IMR-90 (cell line): ENCODE measurements at regions not wholly inside any gene's neighbourhood (a gene's known extent, or its start where the extent isn't known, plus 50 kb on each side); places are given as distances from the start of the nearest gene placed in this dataset.
A peak's percentile ranks its signal among the peaks of the same experiment; 100 is the strongest.

Source experiments
- ATAC-seq: fragments of 200-7000 bp; cut with Tn5 transposase; 2 replicates; pipeline ENCODE4 v1.9.1; 2020; ENCODE audit warnings: low read depth, mild to moderate bottlenecking, moderate library complexity
- BruUV-seq: library from RNA; stranded (reverse); fragments of 400-500 nt; replicated peaks from 2 replicates; lab custom pipeline; 2021; lab: Mats Ljungman, UMichigan
- CTCF ChIA-PET: fragments of 300-600 bp; formaldehyde crosslinking; extraction: SDS; loops from one replicate; lab custom pipeline; 2021; ENCODE audit warnings: antibody characterized with exemption; lab: Yijun Ruan, JAX
- POLR2A ChIA-PET: fragments of 300-600 bp; sonication (Branson Sonifier 250); formaldehyde crosslinking; loops from one replicate; lab custom pipeline; 2022; ENCODE audit warnings: antibody characterized with exemption; ENCODE audit not compliant: unreplicated experiment; lab: Charles Lee
- DNase-seq: peaks from one replicate; pipeline ENCODE4 v3.0.0; 2013
- H2AFZ ChIP-seq: replicated peaks from 2 replicates; pipeline ENCODE3; 2013; ENCODE audit warnings: low read length, mild to moderate bottlenecking; ENCODE audit not compliant: poor library complexity
- H2AK5ac ChIP-seq: 2 replicates; pipeline ENCODE4 v1.6.1; 2013; ENCODE audit warnings: low read depth, low read length, inconsistent platforms
- H2AK9ac ChIP-seq: replicated peaks from 2 replicates; pipeline ENCODE3; 2013; ENCODE audit warnings: mild to moderate bottlenecking, low read depth, low read length, moderate library complexity; ENCODE audit not compliant: poor library complexity
- H2BK120ac ChIP-seq: 2 replicates; pipeline ENCODE4 v1.6.1; 2013; ENCODE audit warnings: low read depth, low read length, inconsistent platforms
- H2BK15ac ChIP-seq: 3 replicates; pipeline ENCODE4 v1.6.1; 2013; ENCODE audit warnings: low read depth, low read length, inconsistent platforms
- H2BK20ac ChIP-seq: 2 replicates; pipeline ENCODE4 v1.6.1; 2013; ENCODE audit warnings: low read depth, mild to moderate bottlenecking, inconsistent platforms, low read length, moderate library complexity
- H2BK5ac ChIP-seq: 2 replicates; pipeline ENCODE4 v1.6.1; 2013; ENCODE audit warnings: mild to moderate bottlenecking, low read depth, low read length, inconsistent platforms; ENCODE audit not compliant: poor library complexity, severe bottlenecking
- H3K14ac ChIP-seq: replicated peaks from 2 replicates; pipeline ENCODE4 v1.6.1; 2013; ENCODE audit warnings: low read depth, low read length, inconsistent platforms
- H3K18ac ChIP-seq: 2 replicates; pipeline ENCODE4 v1.6.1; 2013; ENCODE audit warnings: low read depth, low read length, control low read depth
- H3K23ac ChIP-seq: 2 replicates; pipeline ENCODE4 v1.6.1; 2013; ENCODE audit warnings: low read depth, low read length, inconsistent platforms
- H3K27ac ChIP-seq: 2 replicates; pipeline ENCODE4 v1.5.1; 2013; ENCODE audit warnings: mild to moderate bottlenecking, control low read depth, low read length; ENCODE audit not compliant: insufficient read depth
- H3K27me3 ChIP-seq: 2 replicates; pipeline ENCODE4 v1.6.1; 2013; ENCODE audit warnings: low read length; ENCODE audit not compliant: control insufficient read depth, insufficient read depth
- H3K36me3 ChIP-seq: 2 replicates; pipeline ENCODE4 v1.6.1; 2013; ENCODE audit warnings: low read length, mixed read lengths; ENCODE audit not compliant: control insufficient read depth, insufficient read depth
- H3K4ac ChIP-seq: 2 replicates; pipeline ENCODE4 v1.6.1; 2013; ENCODE audit warnings: low read depth, low read length, inconsistent platforms
- H3K4me1 ChIP-seq: 2 replicates; pipeline ENCODE4 v1.6.1; 2013; ENCODE audit warnings: low read length, mixed read lengths; ENCODE audit not compliant: control insufficient read depth, insufficient read depth
- H3K4me2 ChIP-seq: 2 replicates; pipeline ENCODE4 v1.6.1; 2013; ENCODE audit warnings: low read depth, mild to moderate bottlenecking, control low read depth, low read length, moderate library complexity
- H3K4me3 ChIP-seq: 2 replicates; pipeline ENCODE4 v1.5.1; 2013; ENCODE audit warnings: low read depth, mild to moderate bottlenecking, control low read depth, low read length, moderate library complexity; ENCODE audit not compliant: insufficient read depth
- H3K56ac ChIP-seq: 2 replicates; pipeline ENCODE4 v1.6.1; 2013; ENCODE audit warnings: low read length, inconsistent platforms; ENCODE audit not compliant: insufficient read depth; ENCODE audit errors: extremely low read depth
- H3K79me1 ChIP-seq, 2 experiments: 2 replicates each; pipeline ENCODE4 v1.6.1; 2013; ENCODE audit warnings: low read length in 2 of 2, inconsistent platforms in 1 of 2, low read depth in 1 of 2
- H3K9ac ChIP-seq: 2 replicates; pipeline ENCODE4 v1.6.1; 2013; ENCODE audit warnings: low read depth, low read length, control low read depth
- H3K9me1 ChIP-seq: 2 replicates; pipeline ENCODE4 v1.6.1; 2013; ENCODE audit warnings: low read length, inconsistent platforms; ENCODE audit not compliant: insufficient read depth
- H3K9me3 ChIP-seq: 2 replicates; pipeline ENCODE4 v1.6.1; 2013; ENCODE audit warnings: low read length; ENCODE audit not compliant: control insufficient read depth, insufficient read depth
- H4K20me1 ChIP-seq: 2 replicates; pipeline ENCODE4 v1.6.1; 2013; ENCODE audit warnings: low read length, inconsistent platforms; ENCODE audit not compliant: insufficient read depth
- H4K5ac ChIP-seq: 2 replicates; pipeline ENCODE4 v1.6.1; 2013; ENCODE audit warnings: mild to moderate bottlenecking, low read depth, low read length, control low read depth
- H4K8ac ChIP-seq, 2 experiments: 2 replicates each; pipeline ENCODE4 v1.6.1; 2013; ENCODE audit warnings: low read depth in 2 of 2, low read length in 2 of 2, control low read depth in 1 of 2, inconsistent platforms in 1 of 2
- H4K91ac ChIP-seq: 2 replicates; pipeline ENCODE4 v1.6.1; 2013; ENCODE audit warnings: low read depth, low read length, inconsistent platforms; ENCODE audit not compliant: insufficient read depth
- BHLHE40 ChIP-seq: fragments of 150-350 bp; IDR thresholded peaks from 2 replicates; pipeline ENCODE4 v1.6.1; 2016; ENCODE audit warnings: mild to moderate bottlenecking, low read depth, low read length
- CEBPB ChIP-seq: IDR thresholded peaks from 2 replicates; pipeline ENCODE4 v1.6.1; 2012; ENCODE audit warnings: low read depth, low read length, improper control_type of control experiment
- CHD1 ChIP-seq: IDR thresholded peaks from 2 replicates; pipeline ENCODE4 v1.6.1; 2012; ENCODE audit warnings: low read depth, low read length, improper control_type of control experiment
- CTCF ChIP-seq: conservative IDR thresholded peaks from 2 replicates; pipeline ENCODE4 v1.5.1; 2012; ENCODE audit warnings: mild to moderate bottlenecking, low read depth, low read length, improper control_type of control experiment
- ELK1 ChIP-seq: fragments of 150-350 bp; IDR thresholded peaks from 2 replicates; pipeline ENCODE4 v1.6.1; 2016; ENCODE audit warnings: low read depth, mild to moderate bottlenecking, low read length, moderate library complexity, borderline replicate concordance
- FOS ChIP-seq: fragments of 150-350 bp; IDR thresholded peaks from 2 replicates; pipeline ENCODE4 v1.6.1; 2016; ENCODE audit warnings: low read depth, low read length
- MAFK ChIP-seq: IDR thresholded peaks from 2 replicates; pipeline ENCODE4 v1.6.1; 2012; ENCODE audit warnings: low read depth, low read length, improper control_type of control experiment
- MAZ ChIP-seq: IDR thresholded peaks from 2 replicates; pipeline ENCODE4 v1.6.1; 2012; ENCODE audit warnings: low read depth, mild to moderate bottlenecking, low read length, improper control_type of control experiment, moderate library complexity, borderline replicate concordance
- MXI1 ChIP-seq: IDR thresholded peaks from 2 replicates; pipeline ENCODE4 v1.6.1; 2012; ENCODE audit warnings: low read depth, mild to moderate bottlenecking, low read length, moderate library complexity, borderline replicate concordance
- NFE2L2 ChIP-seq: fragments of 150-350 bp; IDR thresholded peaks from 2 replicates; pipeline ENCODE4 v1.6.1; 2016; ENCODE audit warnings: low read depth, mild to moderate bottlenecking, low read length
- POLR2A ChIP-seq: IDR thresholded peaks from 2 replicates; pipeline ENCODE4 v1.6.1; 2012; ENCODE audit warnings: mild to moderate bottlenecking, low read depth, low read length
- RAD21 ChIP-seq: IDR thresholded peaks from 2 replicates; pipeline ENCODE4 v1.6.1; 2012; ENCODE audit warnings: low read length, improper control_type of control experiment
- RCOR1 ChIP-seq: IDR thresholded peaks from 2 replicates; pipeline ENCODE4 v1.6.1; 2012; ENCODE audit warnings: mild to moderate bottlenecking, low read length, improper control_type of control experiment; ENCODE audit not compliant: insufficient replicate concordance
- RFX5 ChIP-seq: IDR thresholded peaks from 2 replicates; pipeline ENCODE4 v1.8.0; 2012; ENCODE audit warnings: low read depth, mild to moderate bottlenecking, low read length, moderate library complexity
- SMC3 ChIP-seq: fragments of 150-350 bp; IDR thresholded peaks from 2 replicates; pipeline ENCODE4 v1.6.1; 2016; ENCODE audit warnings: low read depth, mild to moderate bottlenecking, antibody characterized with exemption, low read length, moderate library complexity
- USF2 ChIP-seq: fragments of 150-350 bp; IDR thresholded peaks from 2 replicates; pipeline ENCODE4 v1.6.1; 2017; ENCODE audit warnings: mild to moderate bottlenecking, antibody characterized with exemption, low read length, low read depth
- WGBS, 2 experiments: methylation state at CpG; one replicate each; pipeline versions ENCODE4 v1.1.5 to v1.1.7; 2013; ENCODE audit warnings: missing lambda C conversion rate in 2 of 2; ENCODE audit not compliant: insufficient read length in 1 of 2; ENCODE audit errors: extremely low coverage in 2 of 2; 5-methylcytosine and 5-hydroxymethylcytosine counted together
- dilution Hi-C: fragments of 300-500 bp; cut with HindIII; formaldehyde crosslinking; loops from one replicate; pipeline ENCODE4 v1.14.3; 2018; ENCODE audit warnings: low sequenced_read_pairs; ENCODE audit not compliant: unreplicated experiment
- in situ Hi-C: fragments of 300-500 bp; cut with MboI; formaldehyde crosslinking; loops from 3 replicates; pipeline ENCODE4 v1.14.3; 2019; ENCODE audit warnings: low sequenced_read_pairs, inconsistent platforms, mixed read lengths
- intact Hi-C: fragments of 100-400 bp; cut with micrococcal nuclease; formaldehyde crosslinking; loops from 2 replicates; pipeline ENCODE4 v1.10.0; 2022

GRCh38 chr17:77563439-77564102 lies 394.9 kb upstream of the TNRC6C start:
- BruUV-seq = no TSS peak

More at GRCh38 chr17:77563439-77564102, 394.9 kb upstream of the TNRC6C start:
- DNase-seq = no peak
- Histone ChIP-seq H4K8ac (no peak overlapping the region), H3K36me3 (no peaks in the 10 kb centered on the region), H2AFZ (peak overlapping the region; percentile 23), H4K91ac (no peak overlapping the region), H4K5ac (no peak overlapping the region), H3K18ac (no peak overlapping the region), H2BK20ac (no peak overlapping the region), H3K9me1 (no peaks in the 10 kb centered on the region), H3K4me2 (no peak overlapping the region), H2AK9ac (no peak overlapping the region), H3K23ac (no peak overlapping the region), H3K4ac (no peak overlapping the region), H2BK120ac (no peak overlapping the region), H2BK5ac (no peak overlapping the region), H4K20me1 (no peaks in the 10 kb centered on the region), H2BK15ac (no peak overlapping the region), H3K14ac (no peak overlapping the region), H3K27ac (no peak overlapping the region), H3K9me3 (peaks cover 4% of the 10 kb centered on the region), H3K56ac (no peak overlapping the region), H2AK5ac (no peak overlapping the region), H3K79me1 (no peaks in the 10 kb centered on the region), H3K9ac (no peak overlapping the region), H3K4me1 (no peaks in the 10 kb centered on the region), H3K4me3 (no peak overlapping the region), H3K27me3 (peaks cover 43% of the 10 kb centered on the region)
- dilution Hi-C loops = no loop called here
- in situ Hi-C loops = no loop called here
- no peak for ATAC-seq
- WGBS, 2 experiments = 67% methylated on average over 2 of the region's 7 CpGs; no CpG with 5 or more reads in 1 of the 2 experiments
- intact Hi-C loops = no loop called here
- ChIA-PET CTCF (no interaction called here), POLR2A (no interaction called here)
- TF ChIP-seq CTCF (no peak), CEBPB (no peak), ELK1 (no peak), SMC3 (no peak), RCOR1 (no peak), BHLHE40 (no peak), RAD21 (no peak), CHD1 (no peak), MAZ (no peak), MAFK (no peak), RFX5 (no peak), USF2 (no peak), POLR2A (no peak), FOS (no peak), MXI1 (no peak), NFE2L2 (no peak)
